HG03354 (cell line): ENCODE measurements at regions not wholly inside any gene's neighbourhood (a gene's known extent, or its start where the extent isn't known, plus 50 kb on each side); places are given as distances from the start of the nearest gene placed in this dataset.

Experiments
- ATAC-seq: cut with Tn5 transposase; IDR thresholded peaks from one replicate; pipeline ENCODE4 v1.9.1; 2021; ENCODE audit warnings: mild to moderate bottlenecking; ENCODE audit not compliant: unreplicated experiment, poor library complexity, severe bottlenecking

DNA sequence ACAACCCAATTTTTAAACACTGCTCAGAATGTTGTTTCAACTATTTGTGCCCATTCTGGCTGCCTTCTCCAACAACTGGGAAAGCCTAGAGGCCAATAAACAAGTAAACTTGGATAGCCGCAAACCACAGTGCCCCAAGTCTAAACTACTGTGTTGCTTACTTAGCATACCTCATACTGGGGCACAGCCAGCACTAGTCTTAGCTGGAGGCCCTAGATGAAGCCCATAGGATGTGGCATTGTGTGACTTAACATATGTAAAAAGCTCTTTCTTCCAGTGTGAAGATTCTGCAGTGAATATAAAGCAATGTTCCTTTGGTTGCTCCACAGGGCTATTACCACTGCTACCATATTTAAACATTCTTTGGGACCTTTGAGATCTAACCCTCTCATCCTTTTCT, 564.3 kb upstream of the NRSN1 start:
- no peak for ATAC-seq

DNA sequence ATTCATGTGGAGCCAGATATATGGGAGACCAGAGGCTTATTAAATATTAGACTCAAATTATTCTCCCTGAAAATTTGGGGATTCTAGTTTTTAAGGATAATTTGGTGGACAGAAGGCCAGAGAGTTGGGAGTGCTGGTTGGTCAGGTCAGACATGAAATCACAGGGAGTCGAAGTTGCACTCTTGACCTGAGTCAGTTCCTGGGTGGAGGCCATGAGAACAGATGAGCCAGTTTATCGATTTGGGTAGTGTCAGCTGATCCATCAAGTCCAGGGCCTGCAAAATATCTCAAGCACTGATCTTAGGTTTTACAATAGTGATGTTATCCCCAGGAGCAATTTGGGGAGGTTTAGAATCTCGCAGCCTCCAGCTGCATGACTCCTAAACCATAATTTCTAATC, 563.5 kb upstream of the NRSN1 start:
- no peak for ATAC-seq

- no peak for ATAC-seq
These were observed 562.7 kb upstream of the NRSN1 start for GRCh38 chr6:23563323-23563722.

DNA sequence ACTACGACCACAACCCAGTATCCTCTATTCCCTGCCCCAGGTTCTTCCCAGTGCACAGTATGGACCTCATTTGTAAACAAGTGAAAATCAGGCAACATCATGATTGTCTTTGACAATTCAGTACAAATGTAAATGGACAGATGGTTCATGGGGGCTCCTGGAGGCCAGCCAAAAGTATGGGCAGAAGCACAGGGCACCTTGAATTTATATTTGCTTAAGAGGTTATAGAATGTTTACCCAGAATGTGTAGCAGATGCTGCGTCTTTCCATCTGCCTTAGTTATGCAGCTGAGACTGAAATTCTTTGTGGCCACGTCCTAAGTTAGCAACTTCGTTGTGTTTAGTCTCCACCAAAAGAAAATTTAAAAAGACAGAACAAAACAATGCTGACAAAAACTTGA, 559.6 kb upstream of the NRSN1 start:
- no peak for ATAC-seq

GRCh38 chr6:23568292-23568691, 557.7 kb upstream of the NRSN1 start:
- ATAC-seq = no peak

- ATAC-seq = no peak
These were observed 541.8 kb upstream of the NRSN1 start for GRCh38 chr6:23584134-23584763.

- ATAC-seq = no peak
These were observed 538.4 kb upstream of the NRSN1 start for GRCh38 chr6:23587582-23587981.

GRCh38 chr6:23589811-23590210, 536.2 kb upstream of the NRSN1 start:
- ATAC-seq = no peak

- ATAC-seq = no peak
These were observed 535.4 kb upstream of the NRSN1 start for GRCh38 chr6:23590498-23591126.

DNA sequence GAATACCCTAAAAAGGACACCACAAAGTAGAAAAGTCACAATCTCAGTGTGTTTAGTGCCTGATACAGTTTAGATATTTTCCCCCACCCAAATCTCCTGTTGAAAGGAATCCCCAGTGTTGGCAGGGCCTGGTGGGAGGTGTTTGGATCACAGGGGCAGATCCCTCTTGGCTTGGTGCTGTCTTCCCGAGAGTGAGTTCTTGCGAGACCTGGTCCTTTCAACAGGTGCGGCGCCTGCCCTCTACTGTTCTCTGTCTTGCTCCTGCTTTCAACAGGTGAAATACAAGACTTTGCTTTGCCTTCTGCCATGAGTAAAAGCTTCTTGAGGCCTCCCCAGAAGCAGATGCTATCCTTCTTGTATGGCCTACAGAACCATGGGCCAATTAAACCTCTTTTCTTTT, 534.3 kb upstream of the NRSN1 start:
- no peak for ATAC-seq

DNA sequence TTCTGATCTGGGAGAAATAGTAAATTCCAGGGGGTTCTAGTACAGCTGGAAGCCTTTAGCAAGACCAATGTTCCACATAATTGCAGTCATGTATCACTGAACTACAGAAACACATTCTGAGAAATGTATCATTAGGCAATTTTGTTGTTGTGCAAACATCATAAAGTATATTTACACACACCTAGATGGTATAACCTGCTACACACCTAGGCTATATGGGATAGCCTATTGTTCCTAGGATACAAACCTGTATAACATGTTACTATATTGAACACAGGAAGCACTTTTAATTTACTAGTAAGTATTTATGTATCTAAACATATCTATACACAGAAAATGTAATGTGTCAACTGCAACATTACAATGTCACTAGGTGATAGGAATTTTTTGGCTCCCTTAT, 525.9 kb upstream of the NRSN1 start:
- no peak for ATAC-seq

GRCh38 chr6:23601811-23602345, 524.1 kb upstream of the NRSN1 start:
- no peak for ATAC-seq

DNA sequence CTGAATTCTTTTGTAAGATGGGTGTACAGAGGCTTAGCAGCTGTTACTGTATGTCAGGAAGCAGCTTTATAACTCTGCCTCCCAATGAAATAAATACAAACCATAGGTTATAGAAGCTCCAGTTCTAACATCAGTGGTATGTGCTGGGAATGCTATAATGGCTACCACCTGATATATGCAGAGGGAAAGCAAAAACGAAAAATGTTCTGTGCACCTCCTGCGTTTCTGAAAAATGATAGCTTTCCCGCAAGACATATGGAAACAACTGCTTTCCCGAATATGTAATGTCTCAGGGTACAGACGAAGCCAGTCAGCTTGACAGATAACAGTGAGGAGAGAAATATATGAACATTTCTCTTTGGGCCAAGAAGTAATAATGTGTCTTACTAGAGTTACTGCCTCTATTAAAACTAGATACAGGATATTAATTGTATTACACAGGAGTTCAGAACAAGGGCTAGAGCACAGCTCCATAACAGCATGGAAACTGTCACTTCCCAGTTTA, 517.0 kb upstream of the NRSN1 start:
- no peak for ATAC-seq

GRCh38 chr6:23611776-23612381, 514.1 kb upstream of the NRSN1 start:
- ATAC-seq = no peak

- ATAC-seq = no peak
These were observed 507.6 kb upstream of the NRSN1 start for GRCh38 chr6:23618366-23618765.

- ATAC-seq = no peak
These were observed 505.1 kb upstream of the NRSN1 start for GRCh38 chr6:23620911-23621401.

DNA sequence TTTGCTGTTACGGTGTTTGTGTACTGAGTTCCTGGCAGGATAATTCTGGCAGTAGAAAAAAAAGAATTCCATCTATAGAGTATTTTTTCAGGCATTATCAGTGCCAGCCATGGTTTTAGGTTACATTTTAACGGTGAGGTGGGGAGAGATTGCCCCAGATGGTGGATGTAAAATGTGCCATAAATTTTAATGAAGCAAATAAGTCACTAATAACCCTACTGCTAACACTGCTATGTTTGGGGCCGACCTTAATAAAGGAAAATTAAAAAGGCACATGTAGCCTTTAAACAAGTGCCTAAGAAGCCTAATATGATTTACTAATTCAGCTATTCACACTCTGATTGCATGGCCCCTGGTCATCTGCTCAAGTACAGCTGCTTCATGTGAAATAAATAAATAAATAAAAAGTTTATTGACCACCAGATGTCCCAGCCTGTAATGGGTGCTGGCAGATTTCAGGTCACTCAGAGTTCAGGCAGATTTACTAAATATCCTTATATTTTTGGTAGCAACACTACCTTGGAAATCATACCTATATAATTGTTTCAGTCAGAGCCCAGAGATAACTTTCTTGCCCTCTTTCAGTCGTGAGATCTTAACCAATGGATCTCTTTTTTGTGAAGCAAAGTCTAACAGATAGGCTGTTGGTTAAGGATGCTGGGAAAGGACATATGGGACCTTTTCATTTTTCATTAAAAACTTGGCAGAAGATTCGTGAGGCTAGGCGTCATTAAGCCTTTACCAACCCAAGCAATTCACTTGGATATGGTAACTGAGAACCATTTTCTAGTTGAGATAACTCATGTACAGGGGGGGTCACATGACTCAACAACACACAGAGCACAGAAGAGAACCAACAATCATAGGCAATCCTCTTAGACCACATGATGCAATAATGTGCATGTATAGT, 495.0 kb upstream of the NRSN1 start:
- ATAC-seq = no peak

- ATAC-seq = no peak
These were observed 492.0 kb upstream of the NRSN1 start for GRCh38 chr6:23633996-23634395.

DNA sequence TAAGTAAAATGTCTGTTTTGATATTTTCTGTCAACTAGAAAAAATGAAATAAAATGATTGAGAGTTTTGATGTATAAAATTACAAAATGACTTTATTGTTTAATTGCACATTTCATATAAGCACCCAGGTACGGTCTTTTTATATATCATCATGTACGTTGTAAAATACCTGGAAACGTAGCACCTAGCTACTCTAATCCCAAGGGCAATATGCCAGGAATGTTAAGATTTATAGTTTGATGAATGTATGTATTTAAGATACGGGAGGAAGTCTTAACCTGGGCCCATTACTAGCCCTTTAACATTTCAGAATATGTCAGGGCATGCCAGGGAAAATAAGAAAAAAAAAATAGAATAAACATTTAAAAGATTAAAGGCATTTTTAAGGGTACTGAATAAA, 490.9 kb upstream of the NRSN1 start:
- no peak for ATAC-seq

GRCh38 chr6:23637296-23637695, 488.7 kb upstream of the NRSN1 start:
- ATAC-seq = no peak
